H9 (cell line): ENCODE measurements at regions not wholly inside any gene's neighbourhood (a gene's known extent, or its start where the extent isn't known, plus 50 kb on each side); places are given as distances from the start of the nearest gene placed in this dataset.

Experiments used
- DNase-seq: peaks from one replicate; pipeline ENCODE4 v3.0.0-alpha.2; 2017
- H2AFZ ChIP-seq: one replicate; pipeline ENCODE4 v1.6.1; 2013; ENCODE audit warnings: mild to moderate bottlenecking, low read length, control low read depth, moderate library complexity
- H2AK5ac ChIP-seq: 2 replicates; pipeline ENCODE4 v1.6.1; 2013; ENCODE audit warnings: low read length, control low read depth, mixed read lengths; ENCODE audit not compliant: insufficient read length
- H2BK120ac ChIP-seq: one replicate; pipeline ENCODE4 v1.6.1; 2013; ENCODE audit warnings: low read depth, mild to moderate bottlenecking, low read length, control low read depth, inconsistent platforms; ENCODE audit not compliant: poor library complexity, severe bottlenecking
- H2BK12ac ChIP-seq: 2 replicates; pipeline ENCODE4 v1.6.1; 2013; ENCODE audit warnings: low read length, control low read depth, mixed read lengths, low read depth; ENCODE audit not compliant: insufficient read length
- H2BK15ac ChIP-seq: 2 replicates; pipeline ENCODE4 v1.6.1; 2013; ENCODE audit warnings: low read depth, low read length, control low read depth
- H2BK20ac ChIP-seq: one replicate; pipeline ENCODE4 v1.6.1; 2013; ENCODE audit warnings: low read depth, mild to moderate bottlenecking, low read length, control low read depth, inconsistent platforms; ENCODE audit not compliant: poor library complexity, severe bottlenecking
- H2BK5ac ChIP-seq: 2 replicates; pipeline ENCODE4 v1.6.1; 2013; ENCODE audit warnings: low read length, control low read depth, mixed read lengths; ENCODE audit not compliant: insufficient read length
- H3K14ac ChIP-seq: 2 replicates; pipeline ENCODE4 v1.6.1; 2013; ENCODE audit warnings: low read length, control low read depth; ENCODE audit not compliant: insufficient read depth
- H3K18ac ChIP-seq: 2 replicates; pipeline ENCODE4 v1.6.1; 2013; ENCODE audit warnings: low read depth, mild to moderate bottlenecking, mixed read lengths, low read length, control low read depth; ENCODE audit not compliant: insufficient read length
- H3K23ac ChIP-seq: 2 replicates; pipeline ENCODE4 v1.6.1; 2013; ENCODE audit warnings: low read length, control low read depth, mixed read lengths, low read depth; ENCODE audit not compliant: insufficient read length
- H3K23me2 ChIP-seq: 2 replicates; pipeline ENCODE4 v1.6.1; 2013; ENCODE audit warnings: low read depth, mild to moderate bottlenecking, mixed read lengths, low read length, control low read depth; ENCODE audit not compliant: insufficient read length, poor library complexity, severe bottlenecking
- H3K27ac ChIP-seq: 2 replicates; pipeline ENCODE4 v1.5.1; 2013; ENCODE audit warnings: low read length, control low read depth, mixed read lengths, low read depth; ENCODE audit not compliant: insufficient read length
- H3K27me3 ChIP-seq: 2 replicates; pipeline ENCODE4 v1.6.1; 2013; ENCODE audit warnings: low read length, control low read depth, inconsistent platforms; ENCODE audit not compliant: insufficient read depth
- H3K4ac ChIP-seq: 2 replicates; pipeline ENCODE4 v1.6.1; 2013; ENCODE audit warnings: low read depth, mild to moderate bottlenecking, control low read depth, inconsistent platforms, low read length, moderate library complexity
- H3K4me1 ChIP-seq: 2 replicates; pipeline ENCODE4 v1.6.1; 2013; ENCODE audit warnings: low read length, control low read depth, inconsistent platforms; ENCODE audit not compliant: insufficient read depth
- H3K4me2 ChIP-seq: 2 replicates; pipeline ENCODE4 v1.6.1; 2013; ENCODE audit warnings: low read length, control low read depth, mixed read lengths; ENCODE audit not compliant: insufficient read length, insufficient read depth
- H3K56ac ChIP-seq: 2 replicates; pipeline ENCODE4 v1.6.1; 2013; ENCODE audit warnings: low read depth, mild to moderate bottlenecking, mixed read lengths, low read length, control low read depth; ENCODE audit not compliant: insufficient read length
- H3K79me1 ChIP-seq: 2 replicates; pipeline ENCODE4 v1.6.1; 2013; ENCODE audit warnings: low read depth, mild to moderate bottlenecking, moderate library complexity, low read length, control low read depth, inconsistent platforms; ENCODE audit not compliant: insufficient read depth, poor library complexity, severe bottlenecking
- H3K79me2 ChIP-seq: 2 replicates; pipeline ENCODE4 v1.6.1; 2013; ENCODE audit warnings: low read length, control low read depth, inconsistent platforms; ENCODE audit not compliant: insufficient read depth
- H3K9ac ChIP-seq: 2 replicates; pipeline ENCODE4 v1.6.1; 2013; ENCODE audit warnings: low read length, control low read depth, mixed read lengths; ENCODE audit not compliant: insufficient read length; ENCODE audit errors: extremely low read depth
- H3K9me3 ChIP-seq: one replicate; pipeline ENCODE4 v1.6.1; 2013; ENCODE audit warnings: low read depth, low read length, inconsistent platforms; ENCODE audit not compliant: control insufficient read depth
- H3T11ph ChIP-seq: one replicate; pipeline ENCODE4 v1.6.1; 2013; ENCODE audit warnings: mild to moderate bottlenecking, low read length, control low read depth, inconsistent platforms
- H4K20me1 ChIP-seq: one replicate; pipeline ENCODE4 v1.6.1; 2013; ENCODE audit not compliant: control insufficient read depth, insufficient read length, insufficient read depth
- H4K5ac ChIP-seq: 2 replicates; pipeline ENCODE4 v1.6.1; 2013; ENCODE audit warnings: low read depth, mild to moderate bottlenecking, mixed read lengths, low read length, control low read depth; ENCODE audit not compliant: insufficient read length
- H4K8ac ChIP-seq: replicated peaks from 2 replicates; pipeline ENCODE4 v1.6.1; 2013; ENCODE audit warnings: low read length, control low read depth, mixed read lengths, low read depth; ENCODE audit not compliant: insufficient read length
- H4K91ac ChIP-seq: 2 replicates; pipeline ENCODE4 v1.6.1; 2013; ENCODE audit warnings: low read depth, mild to moderate bottlenecking, moderate library complexity, mixed read lengths, low read length, control low read depth; ENCODE audit not compliant: insufficient read length
- H3K27ac Mint-ChIP-seq, 3 experiments: 2 replicates in 2 of 3; 3 replicates in 1 of 3; pipeline ENCODE4 v1.8.0; 2020 to 2021; ENCODE audit warnings: mixed read lengths in 3 of 3, mild to moderate bottlenecking in 1 of 3, moderate library complexity in 1 of 3
- H3K27me3 Mint-ChIP-seq: 2 replicates; pipeline ENCODE4 v1.8.0; 2021; ENCODE audit warnings: low read depth, mild to moderate bottlenecking, moderate library complexity, mixed read lengths
- H3K36me3 Mint-ChIP-seq, 3 experiments: 2 replicates in 2 of 3; 3 replicates in 1 of 3; pipeline ENCODE4 v1.8.0; 2020 to 2021; ENCODE audit warnings: low read depth in 3 of 3, mixed read lengths in 3 of 3; ENCODE audit not compliant: insufficient read depth in 1 of 3
- H3K4me1 Mint-ChIP-seq, 2 experiments: 2 replicates each; pipeline ENCODE4 v1.8.0; 2020; ENCODE audit warnings: mixed read lengths in 2 of 2
- H3K4me3 Mint-ChIP-seq, 2 experiments: 2 replicates in 1 of 2; 3 replicates in 1 of 2; pipeline ENCODE4 v1.8.0; 2020 to 2021; ENCODE audit warnings: mild to moderate bottlenecking in 2 of 2, mixed read lengths in 2 of 2, moderate library complexity in 1 of 2
- H3K9me3 Mint-ChIP-seq, 2 experiments: 2 replicates in 1 of 2; 3 replicates in 1 of 2; pipeline ENCODE4 v1.8.0; 2020; ENCODE audit warnings: mild to moderate bottlenecking in 2 of 2, mixed read lengths in 2 of 2, moderate library complexity in 1 of 2
- CTCF ChIP-seq: fragments of 200-600 bp; sonication (generic); conservative IDR thresholded peaks from 3 replicates; pipeline ENCODE4 v1.8.0; 2021; ENCODE audit warnings: antibody characterized with exemption, mild to moderate bottlenecking
- WGBS: extraction: QIAGEN DNeasy Blood & Tissue Kit; methylation state at CpG from one replicate; pipeline ENCODE4 v1.1.7; 2013; ENCODE audit warnings: missing lambda C conversion rate, low lambda C conversion rate, mixed read lengths; ENCODE audit not compliant: insufficient read length; ENCODE audit errors: extremely low coverage; 5-methylcytosine and 5-hydroxymethylcytosine counted together

GRCh38 chrX:20361890-20362262, 95.2 kb upstream of the RPS6KA3 start:
- Histone ChIP-seq H3K79me2 (no peaks in the 10 kb centered on the region), H2BK12ac (no peak overlapping the region), H3T11ph (no peak overlapping the region), H2BK20ac (no peak overlapping the region), H2BK5ac (no peak overlapping the region), H2BK15ac (no peak overlapping the region), H3K23ac (no peak overlapping the region), H3K23me2 (no peaks in the 10 kb centered on the region), H4K8ac (no peak overlapping the region), H3K4me2 (no peak overlapping the region), H3K56ac (no peak overlapping the region), H3K27ac (no peak overlapping the region), H4K20me1 (no peaks in the 10 kb centered on the region), H3K27me3 (no peaks in the 10 kb centered on the region), H4K5ac (no peak overlapping the region), H4K91ac (no peak overlapping the region), H3K4ac (no peak overlapping the region), H3K14ac (no peak overlapping the region), H3K9ac (no peak overlapping the region), H3K79me1 (no peaks in the 10 kb centered on the region), H3K9me3 (peaks cover 18% of the 10 kb centered on the region), H3K18ac (no peak overlapping the region), H2AFZ (no peak overlapping the region), H2BK120ac (no peak overlapping the region), H3K4me1 (no peaks in the 10 kb centered on the region), H2AK5ac (no peak overlapping the region)
- no peak for TF ChIP-seq CTCF
- Mint-ChIP-seq H3K27me3 (no peaks in the 10 kb centered on the region; the same call in 1 of the 2 replicates), H3K36me3 (no peaks in the 10 kb centered on the region; a peak in 2 of 7 replicates), H3K27ac (no peak overlapping the region), H3K9me3 (peaks cover 58 to 72% of the 10 kb centered on the region in 2 experiments), H3K4me3 (no peak overlapping the region), H3K4me1 (peaks cover 5 to 19% of the 10 kb centered on the region in 2 experiments)
- no peak for DNase-seq
- WGBS = no CpG with 5 or more reads among the region's 4 CpGs
